HCEC 1CT (cell line): ENCODE measurements at regions not wholly inside any gene's neighbourhood (a gene's known extent, or its start where the extent isn't known, plus 50 kb on each side); places are given as distances from the start of the nearest gene placed in this dataset.

Experiments used
- DNase-seq: peaks from one replicate; pipeline ENCODE4 v3.0.0-alpha.2; 2017

GRCh38 chrX:22396408-22396807 lies 123.7 kb downstream of the CBLL2 start:
- DNase-seq: peak; percentile 7

GRCh38 chrX:22397566-22397965 lies 124.9 kb downstream of the CBLL2 start:
- peak; percentile 53 for DNase-seq

GRCh38 chrX:22399437-22400192 lies 126.9 kb downstream of the CBLL2 start:
- peak; percentile 48 for DNase-seq

- DNase-seq: no peak
These were observed 131.6 kb downstream of the CBLL2 start for GRCh38 chrX:22404297-22404696.

- no peak for DNase-seq
These were observed 133.6 kb downstream of the CBLL2 start for GRCh38 chrX:22406201-22406737.

- no peak for DNase-seq
These were observed 136.7 kb downstream of the CBLL2 start for GRCh38 chrX:22409418-22409817.

GRCh38 chrX:22424122-22424915 lies 151.6 kb downstream of the CBLL2 start:
- no peak for DNase-seq

GRCh38 chrX:22424919-22425318 lies 152.2 kb downstream of the CBLL2 start:
- no peak for DNase-seq

GRCh38 chrX:22429704-22430103 lies 157.0 kb downstream of the CBLL2 start:
- no peak for DNase-seq

GRCh38 chrX:22430701-22431100 lies 158.0 kb downstream of the CBLL2 start:
- DNase-seq: no peak

- no peak for DNase-seq
These were observed 160.8 kb downstream of the CBLL2 start for GRCh38 chrX:22433292-22434070.

GRCh38 chrX:22445880-22446279 lies 173.2 kb downstream of the CBLL2 start:
- no peak for DNase-seq

- DNase-seq: no peak
These were observed 190.2 kb downstream of the CBLL2 start for GRCh38 chrX:22462959-22463358.

- no peak for DNase-seq
These were observed 194.9 kb downstream of the CBLL2 start for GRCh38 chrX:22467571-22467970.

GRCh38 chrX:22481436-22481835 lies 208.7 kb downstream of the CBLL2 start:
- no peak for DNase-seq

GRCh38 chrX:22486296-22486695 lies 213.6 kb downstream of the CBLL2 start:
- no peak for DNase-seq

GRCh38 chrX:22516893-22517292 lies 244.2 kb downstream of the CBLL2 start:
- no peak for DNase-seq

GRCh38 chrX:22520128-22520828 lies 247.6 kb downstream of the CBLL2 start:
- no peak for DNase-seq

- DNase-seq: peak; percentile 85
These were observed 253.6 kb downstream of the CBLL2 start for GRCh38 chrX:22526339-22526738.

- no peak for DNase-seq
These were observed 254.6 kb downstream of the CBLL2 start for GRCh38 chrX:22527302-22527701.

GRCh38 chrX:22533898-22534297 lies 261.2 kb downstream of the CBLL2 start:
- no peak for DNase-seq

GRCh38 chrX:22534643-22535042 lies 261.9 kb downstream of the CBLL2 start:
- DNase-seq: peak; percentile 81
